OCI-LY1 (cell line): ENCODE measurements at regions not wholly inside any gene's neighbourhood (a gene's known extent, or its start where the extent isn't known, plus 50 kb on each side); places are given as distances from the start of the nearest gene placed in this dataset.

ENCODE experiments used
- H2AFZ ChIP-seq: fragments of 200-600 bp; sonication (generic), shearing (Covaris generic); 2 replicates; pipeline ENCODE4 v1.6.0; 2014; ENCODE audit warnings: antibody characterized with exemption, mild to moderate bottlenecking, low read length
- H3F3A ChIP-seq: fragments of 200-600 bp; sonication (generic), shearing (Covaris generic); 2 replicates; pipeline ENCODE4 v1.6.0; 2014; ENCODE audit warnings: mild to moderate bottlenecking, antibody characterized with exemption, low read length, moderate library complexity; ENCODE audit not compliant: insufficient read depth
- H3K27ac ChIP-seq: fragments of 200-600 bp; sonication (generic); 2 replicates; pipeline ENCODE4 v1.5.1; 2014; ENCODE audit warnings: low read length, mixed run types, mild to moderate bottlenecking, low read depth; ENCODE audit not compliant: poor library complexity, severe bottlenecking
- H3K27me3 ChIP-seq: fragments of 200-600 bp; sonication (generic); 2 replicates; pipeline ENCODE4 v1.6.0; 2014; ENCODE audit warnings: antibody characterized with exemption, mild to moderate bottlenecking, low read length, moderate library complexity; ENCODE audit not compliant: insufficient read depth
- H3K36me3 ChIP-seq: fragments of 200-600 bp; sonication (generic); 2 replicates; pipeline ENCODE4 v1.6.1; 2014; ENCODE audit warnings: mild to moderate bottlenecking, antibody characterized with exemption, low read length, moderate library complexity, mixed read lengths; ENCODE audit not compliant: insufficient read depth
- H3K4me1 ChIP-seq: fragments of 200-600 bp; sonication (generic); 2 replicates; pipeline ENCODE4 v1.5.1; 2014; ENCODE audit warnings: mild to moderate bottlenecking, low read length, moderate library complexity; ENCODE audit not compliant: insufficient read depth, severe bottlenecking
- H3K4me2 ChIP-seq: fragments of 200-600 bp; sonication (generic), shearing (Covaris generic); 2 replicates; pipeline ENCODE4 v1.6.1; 2014; ENCODE audit warnings: low read length
- H3K4me3 ChIP-seq: fragments of 200-600 bp; sonication (generic); 2 replicates; pipeline ENCODE4 v1.5.1; 2014; ENCODE audit warnings: low read length, low read depth, mild to moderate bottlenecking, mixed read lengths; ENCODE audit not compliant: poor library complexity, severe bottlenecking
- H3K79me2 ChIP-seq: fragments of 200-600 bp; shearing (Covaris generic); 2 replicates; pipeline ENCODE4 v1.6.1; 2016; ENCODE audit warnings: mixed run types, low read length, mixed read lengths; ENCODE audit not compliant: insufficient read depth
- H3K9ac ChIP-seq: fragments of 200-600 bp; sonication (generic), shearing (Covaris generic); 2 replicates; pipeline ENCODE4 v1.6.1; 2014; ENCODE audit warnings: mild to moderate bottlenecking, low read length, mixed read lengths
- H3K9me2 ChIP-seq: fragments of 200-600 bp; sonication (generic), shearing (Covaris generic); 2 replicates; pipeline ENCODE4 v1.6.1; 2014; ENCODE audit warnings: low read depth, mild to moderate bottlenecking, low read length, mixed read lengths
- H3K9me3 ChIP-seq: fragments of 200-600 bp; shearing (Covaris generic); 2 replicates; pipeline ENCODE4 v1.6.1; 2014; ENCODE audit warnings: low read length, mixed read lengths
- H4K20me1 ChIP-seq: fragments of 200-600 bp; sonication (generic), shearing (Covaris generic); 2 replicates; pipeline ENCODE4 v1.6.0; 2016; ENCODE audit warnings: mild to moderate bottlenecking, low read length; ENCODE audit not compliant: insufficient read depth
- EZH2 ChIP-seq: fragments of 200-600 bp; sonication (generic), shearing (Covaris generic); IDR thresholded peaks from 2 replicates; pipeline ENCODE4 v1.8.0; 2017; ENCODE audit warnings: borderline replicate concordance, mixed run types, mild to moderate bottlenecking, antibody characterized with exemption, low read length, moderate library complexity, mixed read lengths
- TF ChIP-seq, protein P1 (sequence below): fragments of 200-600 bp; sonication (generic), shearing (Covaris generic); IDR thresholded peaks from 2 replicates; pipeline ENCODE4 v1.5.1; 2017; ENCODE audit warnings: mild to moderate bottlenecking, antibody characterized with exemption, low read length, moderate library complexity, mixed read lengths

DNA sequence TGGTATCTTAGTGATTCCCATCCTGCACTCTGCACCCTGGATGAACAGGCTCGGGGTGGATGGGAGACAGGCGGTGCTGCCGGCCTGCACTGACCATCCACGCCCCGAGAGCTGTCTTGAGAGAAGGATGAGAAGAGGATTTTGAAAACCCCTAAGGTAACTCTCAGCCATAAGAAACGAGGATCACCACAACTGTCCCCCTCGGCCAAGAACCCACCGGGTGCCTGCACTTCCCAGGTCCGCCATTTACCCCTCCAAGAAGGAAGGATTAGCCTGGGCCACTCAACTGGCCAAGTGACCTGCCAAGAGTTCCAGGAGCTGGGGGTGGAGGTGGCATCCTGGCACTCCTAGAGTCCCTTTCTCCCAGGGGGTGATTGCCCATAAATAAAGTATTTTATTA, 302.4 kb upstream of the TNRC6C start:
- no peak overlapping the region for H2AFZ ChIP-seq
- H4K20me1 ChIP-seq, result no peaks in the 10 kb centered on the region
- no peak overlapping the region for H3K4me2 ChIP-seq
- peaks cover 5% of the 10 kb centered on the region; the same call in 1 of the 2 replicates for H3K9me3 ChIP-seq
- no peaks in the 10 kb centered on the region for H3K79me2 ChIP-seq
- no peaks in the 10 kb centered on the region for H3K36me3 ChIP-seq
- H3K4me1 ChIP-seq, result no peaks in the 10 kb centered on the region
- peaks cover 11% of the 10 kb centered on the region; the same call in 1 of the 2 replicates for H3K27me3 ChIP-seq
- no peak overlapping the region for H3K27ac ChIP-seq
- H3K4me3 ChIP-seq, result no peak overlapping the region
- H3K9ac ChIP-seq, result no peak overlapping the region
- TF ChIP-seq, protein P1, sequence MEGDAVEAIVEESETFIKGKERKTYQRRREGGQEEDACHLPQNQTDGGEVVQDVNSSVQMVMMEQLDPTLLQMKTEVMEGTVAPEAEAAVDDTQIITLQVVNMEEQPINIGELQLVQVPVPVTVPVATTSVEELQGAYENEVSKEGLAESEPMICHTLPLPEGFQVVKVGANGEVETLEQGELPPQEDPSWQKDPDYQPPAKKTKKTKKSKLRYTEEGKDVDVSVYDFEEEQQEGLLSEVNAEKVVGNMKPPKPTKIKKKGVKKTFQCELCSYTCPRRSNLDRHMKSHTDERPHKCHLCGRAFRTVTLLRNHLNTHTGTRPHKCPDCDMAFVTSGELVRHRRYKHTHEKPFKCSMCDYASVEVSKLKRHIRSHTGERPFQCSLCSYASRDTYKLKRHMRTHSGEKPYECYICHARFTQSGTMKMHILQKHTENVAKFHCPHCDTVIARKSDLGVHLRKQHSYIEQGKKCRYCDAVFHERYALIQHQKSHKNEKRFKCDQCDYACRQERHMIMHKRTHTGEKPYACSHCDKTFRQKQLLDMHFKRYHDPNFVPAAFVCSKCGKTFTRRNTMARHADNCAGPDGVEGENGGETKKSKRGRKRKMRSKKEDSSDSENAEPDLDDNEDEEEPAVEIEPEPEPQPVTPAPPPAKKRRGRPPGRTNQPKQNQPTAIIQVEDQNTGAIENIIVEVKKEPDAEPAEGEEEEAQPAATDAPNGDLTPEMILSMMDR, result no peak
- TF ChIP-seq EZH2, result no peak
- no peaks in the 10 kb centered on the region for H3K9me2 ChIP-seq
- no peaks in the 10 kb centered on the region for H3F3A ChIP-seq

GRCh38 chr17:77657839-77658238, 300.7 kb upstream of the TNRC6C start:
- Histone ChIP-seq H3K4me3 (no peak overlapping the region), H3K4me2 (no peak overlapping the region), H4K20me1 (no peaks in the 10 kb centered on the region), H3K36me3 (no peaks in the 10 kb centered on the region), H3F3A (no peaks in the 10 kb centered on the region), H3K9ac (no peak overlapping the region), H3K9me3 (peaks cover 5% of the 10 kb centered on the region; the same call in 1 of the 2 replicates), H3K9me2 (no peaks in the 10 kb centered on the region), H3K79me2 (no peaks in the 10 kb centered on the region), H3K27ac (no peak overlapping the region), H2AFZ (no peak overlapping the region), H3K4me1 (no peaks in the 10 kb centered on the region), H3K27me3 (peaks cover 11% of the 10 kb centered on the region; the same call in 1 of the 2 replicates)
- TF ChIP-seq, protein P1, result no peak
- no peak for TF ChIP-seq EZH2

- Histone ChIP-seq H4K20me1 (no peaks in the 10 kb centered on the region), H3K4me3 (no peak overlapping the region), H3K36me3 (no peaks in the 10 kb centered on the region), H3K4me1 (no peaks in the 10 kb centered on the region), H3K27ac (no peak overlapping the region), H3K27me3 (peaks cover 11% of the 10 kb centered on the region; the same call in 1 of the 2 replicates), H3F3A (no peaks in the 10 kb centered on the region), H3K9ac (no peak overlapping the region), H3K79me2 (no peaks in the 10 kb centered on the region), H3K9me2 (no peaks in the 10 kb centered on the region), H2AFZ (no peak overlapping the region), H3K4me2 (no peak overlapping the region), H3K9me3 (peaks cover 5% of the 10 kb centered on the region; the same call in 1 of the 2 replicates)
- no peak for TF ChIP-seq EZH2
- TF ChIP-seq, protein P1, result no peak
Observed at GRCh38 chr17:77660524-77660923, 298.0 kb upstream of the TNRC6C start.
